Rectal smooth muscle tissue (tissue), 1 donor: ENCODE measurements at regions not wholly inside any gene's neighbourhood (a gene's known extent, or its start where the extent isn't known, plus 50 kb on each side); places are given as distances from the start of the nearest gene placed in this dataset.

Source experiments
- H3K27ac ChIP-seq: one replicate; pipeline ENCODE4 v1.7.0; 2013; ENCODE audit warnings: low read depth, low read length, inconsistent platforms
- H3K27me3 ChIP-seq: one replicate; pipeline ENCODE4 v1.7.0; 2013; ENCODE audit warnings: low read length; ENCODE audit not compliant: control insufficient read depth, insufficient read depth
- H3K36me3 ChIP-seq: one replicate; pipeline ENCODE4 v1.7.0; 2013; ENCODE audit warnings: low read length; ENCODE audit not compliant: control insufficient read depth, insufficient read depth
- H3K4me1 ChIP-seq: one replicate; pipeline ENCODE4 v1.7.0; 2013; ENCODE audit warnings: low read length; ENCODE audit not compliant: control insufficient read depth, insufficient read depth
- H3K4me3 ChIP-seq: one replicate; pipeline ENCODE4 v1.7.0; 2013; ENCODE audit warnings: low read length
- H3K9ac ChIP-seq: one replicate; pipeline ENCODE4 v1.7.0; 2013; ENCODE audit warnings: low read length

- Histone ChIP-seq H3K27ac (no peak overlapping the region), H3K36me3 (no peaks in the 10 kb centered on the region), H3K4me1 (no peaks in the 10 kb centered on the region), H3K4me3 (no peak overlapping the region), H3K9ac (no peak overlapping the region), H3K27me3 (peaks cover 2% of the 10 kb centered on the region)
Observed at GRCh38 chr6:40888456-40888990, 150.5 kb downstream of the UNC5CL start.

- no peak overlapping the region for H3K9ac ChIP-seq
- H3K27ac ChIP-seq, result no peak overlapping the region
- H3K27me3 ChIP-seq, result peaks cover 2% of the 10 kb centered on the region
- H3K4me1 ChIP-seq, result no peaks in the 10 kb centered on the region
- no peaks in the 10 kb centered on the region for H3K36me3 ChIP-seq
- H3K4me3 ChIP-seq, result no peak overlapping the region
Observed at GRCh38 chr6:40887792-40888340, 151.2 kb downstream of the UNC5CL start.

- H3K4me1 ChIP-seq, result no peaks in the 10 kb centered on the region
- no peaks in the 10 kb centered on the region for H3K36me3 ChIP-seq
- no peak overlapping the region for H3K27ac ChIP-seq
- no peak overlapping the region for H3K9ac ChIP-seq
- H3K27me3 ChIP-seq, result peaks cover 2% of the 10 kb centered on the region
- no peak overlapping the region for H3K4me3 ChIP-seq
Observed at GRCh38 chr6:40887079-40887791, 151.8 kb downstream of the UNC5CL start.

GRCh38 chr6:40885139-40885774, 153.8 kb downstream of the UNC5CL start:
- Histone ChIP-seq H3K27ac (no peak overlapping the region), H3K4me1 (no peaks in the 10 kb centered on the region), H3K4me3 (no peak overlapping the region), H3K27me3 (no peaks in the 10 kb centered on the region), H3K9ac (no peak overlapping the region), H3K36me3 (no peaks in the 10 kb centered on the region)

- Histone ChIP-seq H3K4me1 (no peaks in the 10 kb centered on the region), H3K27me3 (no peaks in the 10 kb centered on the region), H3K4me3 (no peak overlapping the region), H3K9ac (no peak overlapping the region), H3K27ac (no peak overlapping the region), H3K36me3 (no peaks in the 10 kb centered on the region)
Observed at GRCh38 chr6:40882323-40882997, 156.6 kb downstream of the UNC5CL start.

GRCh38 chr6:40881501-40881900, 157.5 kb downstream of the UNC5CL start:
- Histone ChIP-seq H3K4me3 (no peak overlapping the region), H3K27ac (no peak overlapping the region), H3K9ac (no peak overlapping the region)

DNA sequence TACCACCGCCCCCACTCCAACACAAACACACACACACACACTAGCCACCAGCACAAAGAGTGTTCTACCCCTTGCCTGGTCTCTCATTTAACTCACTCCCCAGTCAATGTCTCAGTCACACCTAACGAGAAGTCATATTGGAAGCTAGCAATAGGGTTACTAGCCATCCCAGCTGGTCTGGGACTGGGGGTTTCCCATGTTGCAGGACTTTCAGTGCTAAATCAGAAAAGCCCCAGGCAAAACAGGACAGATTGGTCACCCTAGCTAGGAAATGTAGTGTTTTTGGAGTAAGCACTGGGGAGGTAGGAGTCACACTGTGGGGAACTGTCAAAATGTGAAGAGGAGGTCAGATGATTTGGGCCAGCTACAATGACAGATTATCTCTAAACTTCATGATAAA, 158.1 kb downstream of the UNC5CL start:
- Histone ChIP-seq H3K27me3 (no peaks in the 10 kb centered on the region), H3K4me1 (no peaks in the 10 kb centered on the region)

More at GRCh38 chr6:40881501-40881900, 157.5 kb downstream of the UNC5CL start:
- Histone ChIP-seq H3K27me3 (no peaks in the 10 kb centered on the region), H3K4me1 (no peaks in the 10 kb centered on the region), H3K36me3 (no peaks in the 10 kb centered on the region)

GRCh38 chr6:40879169-40879568, 159.9 kb downstream of the UNC5CL start:
- Histone ChIP-seq H3K27me3 (no peaks in the 10 kb centered on the region), H3K9ac (no peak overlapping the region), H3K4me1 (no peaks in the 10 kb centered on the region), H3K36me3 (no peaks in the 10 kb centered on the region), H3K27ac (no peak overlapping the region), H3K4me3 (no peak overlapping the region)

More for the DNA sequence above, 158.1 kb downstream of the UNC5CL start:
- Histone ChIP-seq H3K4me3 (no peak overlapping the region), H3K36me3 (no peaks in the 10 kb centered on the region), H3K27ac (no peak overlapping the region), H3K9ac (no peak overlapping the region)

- no peak overlapping the region for H3K9ac ChIP-seq
- H3K36me3 ChIP-seq, result no peaks in the 10 kb centered on the region
- no peaks in the 10 kb centered on the region for H3K27me3 ChIP-seq
- H3K27ac ChIP-seq, result no peak overlapping the region
- no peak overlapping the region for H3K4me3 ChIP-seq
- H3K4me1 ChIP-seq, result no peaks in the 10 kb centered on the region
Observed at GRCh38 chr6:40877362-40877761, 161.7 kb downstream of the UNC5CL start.

DNA sequence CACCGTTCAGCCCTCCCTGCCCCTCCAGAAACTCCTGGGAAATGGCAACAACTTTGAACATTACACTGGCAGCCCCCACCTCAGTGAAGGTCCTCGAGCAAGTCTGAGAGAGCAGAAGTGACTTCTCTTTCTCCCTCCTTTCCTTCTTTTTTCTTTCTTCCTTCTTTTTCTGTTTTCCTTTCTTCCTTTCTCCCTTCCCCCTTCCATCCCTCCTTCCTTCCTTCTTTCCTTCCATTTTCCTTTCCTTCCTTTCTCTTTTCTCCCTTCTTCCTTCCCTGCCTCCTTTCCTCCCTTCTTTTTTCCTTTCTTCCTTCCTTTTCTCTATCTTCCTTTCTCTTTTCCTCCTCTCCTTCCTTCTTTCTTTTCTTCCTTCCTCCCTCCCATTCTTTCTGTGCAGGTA, 162.7 kb downstream of the UNC5CL start:
- Histone ChIP-seq H3K27ac (no peak overlapping the region), H3K4me3 (no peak overlapping the region), H3K36me3 (no peaks in the 10 kb centered on the region), H3K9ac (no peak overlapping the region), H3K27me3 (no peaks in the 10 kb centered on the region), H3K4me1 (peaks cover 4% of the 10 kb centered on the region)

DNA sequence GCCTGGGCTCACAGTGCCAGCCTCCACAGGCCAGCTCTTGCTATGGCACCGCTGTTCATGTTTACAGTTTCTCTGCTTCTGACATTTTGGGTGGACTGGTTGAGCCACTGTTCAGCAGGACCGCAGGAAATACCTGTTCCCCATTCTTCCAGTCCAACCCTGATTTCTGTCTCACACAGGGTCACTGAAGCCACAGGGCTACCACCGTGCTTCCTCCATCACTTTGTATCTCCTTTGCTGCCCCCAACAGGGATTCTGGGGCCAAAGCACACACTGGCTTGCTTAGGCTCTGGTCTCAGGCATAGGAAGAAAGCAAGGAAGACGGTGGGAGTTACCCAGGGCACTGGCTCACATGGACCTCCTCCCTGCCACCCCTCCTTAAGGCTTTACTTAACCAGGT, 164.5 kb downstream of the UNC5CL start:
- H3K36me3 ChIP-seq, result no peaks in the 10 kb centered on the region
- no peaks in the 10 kb centered on the region for H3K27me3 ChIP-seq
- no peak overlapping the region for H3K4me3 ChIP-seq
- no peak overlapping the region for H3K9ac ChIP-seq
- no peak overlapping the region for H3K27ac ChIP-seq
- H3K4me1 ChIP-seq, result peaks cover 8% of the 10 kb centered on the region

- H3K27ac ChIP-seq, result no peak overlapping the region
- H3K4me1 ChIP-seq, result peaks cover 8% of the 10 kb centered on the region
- H3K27me3 ChIP-seq, result no peaks in the 10 kb centered on the region
- no peak overlapping the region for H3K4me3 ChIP-seq
- H3K9ac ChIP-seq, result no peak overlapping the region
- H3K36me3 ChIP-seq, result no peaks in the 10 kb centered on the region
Observed at GRCh38 chr6:40871424-40871823, 167.6 kb downstream of the UNC5CL start.
